HepG2 (cell line): ENCODE measurements at regions not wholly inside any gene's neighbourhood (a gene's known extent, or its start where the extent isn't known, plus 50 kb on each side); places are given as distances from the start of the nearest gene placed in this dataset.

ENCODE experiments used
- CREM ChIP-seq, 2 experiments: sonication (generic) in 1 of 2; formaldehyde crosslinking in 1 of 2; IDR thresholded peaks; 2 replicates each; pipeline versions ENCODE4 v1.4.0 to v1.6.1; 2016 to 2020; ENCODE audit warnings: antibody characterized with exemption in 1 of 2, mild to moderate bottlenecking in 1 of 2, missing genetic modification reagents in 1 of 2
- EZH2 ChIP-seq: conservative IDR thresholded peaks from 2 replicates; pipeline ENCODE4 v1.6.1; 2012; ENCODE audit warnings: mild to moderate bottlenecking, low read depth, low read length, moderate library complexity
- FLYWCH1 ChIP-seq: sonication (generic); formaldehyde crosslinking; IDR thresholded peaks from 2 replicates; pipeline ENCODE4 v1.8.1; 2023; ENCODE audit warnings: mild to moderate bottlenecking, missing genetic modification reagents
- KDM1A ChIP-seq: IDR thresholded peaks from 2 replicates; pipeline ENCODE4 v1.6.1; 2016; ENCODE audit warnings: missing compliant biosample characterization
- MAFF ChIP-seq: IDR thresholded peaks from 2 replicates; pipeline ENCODE4 v1.6.1; 2011; ENCODE audit warnings: low read depth, low read length, improper control_type of control experiment
- POLR2A ChIP-seq, 2 experiments: IDR thresholded peaks; 2 replicates each; pipeline ENCODE4 v1.6.1; 2011; ENCODE audit warnings: low read depth in 2 of 2, low read length in 2 of 2, mild to moderate bottlenecking in 1 of 2, moderate library complexity in 1 of 2; ENCODE audit not compliant: insufficient read depth in 1 of 2
- POLR2G ChIP-seq: fragments of 200-400 bp; formaldehyde crosslinking; IDR thresholded peaks from 2 replicates; pipeline ENCODE4 v1.6.1; 2018; ENCODE audit warnings: mild to moderate bottlenecking, low read depth, low read length, moderate library complexity
- SMAD3 ChIP-seq: sonication (generic); formaldehyde crosslinking; IDR thresholded peaks from 2 replicates; pipeline ENCODE4 v1.4.0; 2020; ENCODE audit warnings: missing genetic modification reagents
- SUZ12 ChIP-seq: fragments of 150-350 bp; IDR thresholded peaks from 2 replicates; pipeline ENCODE4 v1.6.1; 2014; ENCODE audit warnings: low read depth, low read length
- ZBTB21 ChIP-seq: sonication (generic); formaldehyde crosslinking; IDR thresholded peaks from 2 replicates; pipeline ENCODE4 v1.4.0; 2020; ENCODE audit warnings: missing genetic modification reagents
- TF ChIP-seq, protein P1 (sequence below): sonication (generic); formaldehyde crosslinking; IDR thresholded peaks from 2 replicates; pipeline ENCODE4 v1.4.0; 2020; ENCODE audit warnings: mild to moderate bottlenecking, missing genetic modification reagents
- TF ChIP-seq, protein P2 (sequence below): sonication (generic); formaldehyde crosslinking; IDR thresholded peaks from 2 replicates; pipeline ENCODE4 v1.5.0; 2020; ENCODE audit warnings: mild to moderate bottlenecking, missing genetic modification reagents, moderate library complexity
- TF ChIP-seq, protein P3 (sequence below): sonication (generic); formaldehyde crosslinking; IDR thresholded peaks from 2 replicates; pipeline ENCODE4 v1.5.0; 2020; ENCODE audit warnings: missing genetic modification reagents

DNA sequence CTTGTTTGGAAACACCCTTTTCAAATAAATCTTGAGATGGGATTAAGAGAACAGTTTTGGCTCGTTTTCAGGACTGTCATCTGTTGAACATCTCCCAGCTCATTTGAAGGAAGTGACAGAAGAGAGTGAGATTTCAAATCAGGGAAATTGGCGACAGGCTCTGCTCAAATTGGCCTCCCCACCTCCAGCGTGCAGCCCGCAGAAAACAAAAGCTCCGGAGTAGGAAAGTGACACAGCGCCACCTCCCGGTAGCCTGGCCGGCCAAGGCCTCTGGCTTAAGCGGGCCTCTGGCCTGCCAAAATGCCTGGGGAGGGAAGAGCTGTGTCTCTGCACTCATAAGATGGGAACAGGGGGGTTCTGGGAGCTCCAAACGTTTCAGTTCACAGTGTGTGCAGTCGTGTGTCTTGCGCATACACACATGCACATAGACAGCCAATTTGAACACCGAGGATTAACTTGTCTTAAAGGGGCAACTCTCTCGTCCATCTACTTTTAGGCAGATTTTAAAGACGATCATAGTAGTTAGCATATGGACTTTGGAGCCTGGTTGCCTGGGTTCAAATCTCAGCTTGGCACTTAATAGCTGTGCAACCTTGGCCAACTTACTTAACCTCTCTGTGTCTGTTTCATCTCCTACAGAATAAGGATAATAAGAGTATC lies 132.7 kb upstream of the RCN1 start:
- TF ChIP-seq SUZ12 (no peak), CREM (IDR thresholded peaks at IDR 0.05) (no peak), CREM (CRISPR knock-in tag; IDR thresholded peaks at IDR 0.05) (no peak), EZH2 (no peak), ZBTB21 (no peak), FLYWCH1 (CRISPR knock-in tag) (no peak), POLR2G (no peak), POLR2A (IDR thresholded peaks at IDR 0.05; ENCODE audit: insufficient read depth in 1 of 2, low read depth in 2 of 2, low read length in 2 of 2) (no peak), KDM1A (no peak), MAFF (no peak), SMAD3 (CRISPR knock-in tag) (no peak)
- TF ChIP-seq, protein P1, sequence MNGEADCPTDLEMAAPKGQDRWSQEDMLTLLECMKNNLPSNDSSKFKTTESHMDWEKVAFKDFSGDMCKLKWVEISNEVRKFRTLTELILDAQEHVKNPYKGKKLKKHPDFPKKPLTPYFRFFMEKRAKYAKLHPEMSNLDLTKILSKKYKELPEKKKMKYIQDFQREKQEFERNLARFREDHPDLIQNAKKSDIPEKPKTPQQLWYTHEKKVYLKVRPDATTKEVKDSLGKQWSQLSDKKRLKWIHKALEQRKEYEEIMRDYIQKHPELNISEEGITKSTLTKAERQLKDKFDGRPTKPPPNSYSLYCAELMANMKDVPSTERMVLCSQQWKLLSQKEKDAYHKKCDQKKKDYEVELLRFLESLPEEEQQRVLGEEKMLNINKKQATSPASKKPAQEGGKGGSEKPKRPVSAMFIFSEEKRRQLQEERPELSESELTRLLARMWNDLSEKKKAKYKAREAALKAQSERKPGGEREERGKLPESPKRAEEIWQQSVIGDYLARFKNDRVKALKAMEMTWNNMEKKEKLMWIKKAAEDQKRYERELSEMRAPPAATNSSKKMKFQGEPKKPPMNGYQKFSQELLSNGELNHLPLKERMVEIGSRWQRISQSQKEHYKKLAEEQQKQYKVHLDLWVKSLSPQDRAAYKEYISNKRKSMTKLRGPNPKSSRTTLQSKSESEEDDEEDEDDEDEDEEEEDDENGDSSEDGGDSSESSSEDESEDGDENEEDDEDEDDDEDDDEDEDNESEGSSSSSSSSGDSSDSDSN (CRISPR knock-in tag) = no peak
- TF ChIP-seq, protein P2, sequence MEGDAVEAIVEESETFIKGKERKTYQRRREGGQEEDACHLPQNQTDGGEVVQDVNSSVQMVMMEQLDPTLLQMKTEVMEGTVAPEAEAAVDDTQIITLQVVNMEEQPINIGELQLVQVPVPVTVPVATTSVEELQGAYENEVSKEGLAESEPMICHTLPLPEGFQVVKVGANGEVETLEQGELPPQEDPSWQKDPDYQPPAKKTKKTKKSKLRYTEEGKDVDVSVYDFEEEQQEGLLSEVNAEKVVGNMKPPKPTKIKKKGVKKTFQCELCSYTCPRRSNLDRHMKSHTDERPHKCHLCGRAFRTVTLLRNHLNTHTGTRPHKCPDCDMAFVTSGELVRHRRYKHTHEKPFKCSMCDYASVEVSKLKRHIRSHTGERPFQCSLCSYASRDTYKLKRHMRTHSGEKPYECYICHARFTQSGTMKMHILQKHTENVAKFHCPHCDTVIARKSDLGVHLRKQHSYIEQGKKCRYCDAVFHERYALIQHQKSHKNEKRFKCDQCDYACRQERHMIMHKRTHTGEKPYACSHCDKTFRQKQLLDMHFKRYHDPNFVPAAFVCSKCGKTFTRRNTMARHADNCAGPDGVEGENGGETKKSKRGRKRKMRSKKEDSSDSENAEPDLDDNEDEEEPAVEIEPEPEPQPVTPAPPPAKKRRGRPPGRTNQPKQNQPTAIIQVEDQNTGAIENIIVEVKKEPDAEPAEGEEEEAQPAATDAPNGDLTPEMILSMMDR (CRISPR knock-in tag) = peak; percentile 76
- TF ChIP-seq, protein P3, sequence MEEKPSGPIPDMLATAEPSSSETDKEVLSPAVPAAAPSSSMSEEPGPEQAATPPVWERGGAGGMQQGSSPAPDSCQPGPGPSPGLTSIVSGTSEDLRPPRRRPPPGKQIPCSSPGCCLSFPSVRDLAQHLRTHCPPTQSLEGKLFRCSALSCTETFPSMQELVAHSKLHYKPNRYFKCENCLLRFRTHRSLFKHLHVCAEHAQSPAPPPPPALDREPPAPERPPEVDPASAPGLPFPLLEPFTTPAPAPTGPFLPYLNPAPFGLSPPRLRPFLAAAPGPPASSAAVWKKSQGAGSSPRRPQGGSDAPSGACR (CRISPR knock-in tag) = no peak
